D721Med (cell line): ENCODE measurements at regions not wholly inside any gene's neighbourhood (a gene's known extent, or its start where the extent isn't known, plus 50 kb on each side); places are given as distances from the start of the nearest gene placed in this dataset.

Experiments
- DNase-seq: peaks from one replicate; pipeline ENCODE4 v3.0.0; 2011; ENCODE audit warnings: low spot score; ENCODE audit not compliant: insufficient read length
- FAIRE-seq: peaks from 2 replicates; lab custom pipeline; 2011; peaks lifted over from hg19 to GRCh38; lab: Jason Lieb, UNC
- CTCF ChIP-seq: IDR thresholded peaks from 2 replicates; pipeline ENCODE4 v1.5.1; 2012; ENCODE audit warnings: mild to moderate bottlenecking, control low read depth; ENCODE audit not compliant: insufficient read depth; ENCODE audit errors: missing control alignments

DNA sequence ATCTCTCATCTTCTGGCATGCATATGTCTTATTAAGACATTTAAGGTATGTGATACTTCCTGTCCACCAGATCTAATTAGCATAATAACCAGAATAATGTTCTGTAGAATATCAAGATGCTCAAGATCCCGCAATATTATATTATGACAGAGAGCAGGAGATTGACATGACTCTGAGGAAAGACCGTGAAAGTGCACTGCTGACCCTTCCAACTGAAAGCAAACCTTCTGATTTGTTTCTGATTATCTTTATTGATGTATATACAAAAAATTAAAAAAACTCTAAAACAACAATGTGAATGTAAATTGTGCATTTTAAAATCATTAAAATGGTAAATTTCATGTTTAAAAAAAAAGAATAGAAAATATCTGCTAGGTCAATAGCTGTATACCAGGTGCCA lies 184.4 kb upstream of the TMEM45B start:
- TF ChIP-seq CTCF = no peak
- FAIRE-seq = no peak

DNA sequence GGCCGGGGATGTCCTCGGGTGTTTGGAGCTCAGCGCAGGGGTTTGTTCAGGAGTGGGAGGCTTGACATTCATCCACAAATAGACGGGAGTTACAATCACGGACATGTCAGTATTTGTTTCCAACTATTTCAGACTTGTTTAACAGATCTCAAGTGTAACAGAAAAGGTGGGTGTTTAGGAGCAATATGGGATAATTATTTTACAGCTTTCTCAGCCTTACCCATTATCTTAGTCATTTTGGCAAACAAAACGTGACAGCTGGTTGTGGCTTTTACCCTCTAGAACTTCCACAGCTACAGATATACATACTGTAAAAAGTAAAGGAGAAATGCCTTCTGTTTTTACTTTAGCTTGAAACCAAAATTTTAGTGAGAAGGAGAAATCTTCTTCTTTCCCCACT lies 178.7 kb upstream of the TMEM45B start:
- FAIRE-seq (no peak), DNase-seq (no peak)
- no peak for TF ChIP-seq CTCF

More for the DNA sequence above, 184.4 kb upstream of the TMEM45B start:
- no peak for DNase-seq

- DNase-seq (no peak), FAIRE-seq (no peak)
- no peak for TF ChIP-seq CTCF
These were observed 178.2 kb upstream of the TMEM45B start for GRCh38 chr11:129637473-129637872.

DNA sequence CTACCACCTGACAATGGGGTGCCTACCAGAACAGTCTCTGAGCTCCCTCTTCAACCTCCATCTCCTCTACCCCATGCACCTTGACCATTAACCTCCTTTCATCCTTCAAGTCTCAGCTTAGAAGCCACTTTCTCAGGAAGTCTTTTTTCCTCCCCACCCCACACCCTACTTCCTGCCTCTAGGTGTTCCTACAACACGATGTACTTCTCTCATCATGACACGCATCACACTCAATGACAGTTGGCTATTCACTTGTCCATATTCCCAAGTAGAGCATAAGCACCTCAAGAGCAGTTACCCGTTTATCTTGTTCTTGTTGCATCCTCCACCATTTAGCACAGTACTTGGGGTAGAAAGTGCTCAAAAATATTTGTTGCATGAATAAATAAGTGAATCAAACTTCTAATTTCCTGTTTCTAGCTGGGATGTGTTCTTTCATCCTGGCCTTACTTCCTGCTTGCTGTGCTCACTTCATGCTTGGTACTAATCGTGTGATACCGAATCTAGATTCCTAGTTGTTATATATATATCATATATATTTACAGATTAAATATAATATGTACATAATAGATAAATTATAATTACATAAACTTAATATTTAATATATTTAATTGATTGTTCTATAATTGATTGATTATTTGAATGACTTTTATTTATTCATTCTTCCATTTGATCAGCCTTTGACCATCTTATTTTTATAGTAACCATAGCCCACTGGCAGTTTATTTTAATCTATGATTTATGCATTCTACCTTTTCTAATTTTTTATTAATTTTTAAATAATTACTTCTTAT lies 177.5 kb upstream of the TMEM45B start:
- no peak for TF ChIP-seq CTCF
- FAIRE-seq (no peak), DNase-seq (no peak)

GRCh38 chr11:129639300-129639699 lies 176.3 kb upstream of the TMEM45B start:
- FAIRE-seq = no peak
- no peak for DNase-seq
- no peak for TF ChIP-seq CTCF

GRCh38 chr11:129640671-129641070 lies 175.0 kb upstream of the TMEM45B start:
- FAIRE-seq (no peak), DNase-seq (no peak)
- TF ChIP-seq CTCF = no peak

DNA sequence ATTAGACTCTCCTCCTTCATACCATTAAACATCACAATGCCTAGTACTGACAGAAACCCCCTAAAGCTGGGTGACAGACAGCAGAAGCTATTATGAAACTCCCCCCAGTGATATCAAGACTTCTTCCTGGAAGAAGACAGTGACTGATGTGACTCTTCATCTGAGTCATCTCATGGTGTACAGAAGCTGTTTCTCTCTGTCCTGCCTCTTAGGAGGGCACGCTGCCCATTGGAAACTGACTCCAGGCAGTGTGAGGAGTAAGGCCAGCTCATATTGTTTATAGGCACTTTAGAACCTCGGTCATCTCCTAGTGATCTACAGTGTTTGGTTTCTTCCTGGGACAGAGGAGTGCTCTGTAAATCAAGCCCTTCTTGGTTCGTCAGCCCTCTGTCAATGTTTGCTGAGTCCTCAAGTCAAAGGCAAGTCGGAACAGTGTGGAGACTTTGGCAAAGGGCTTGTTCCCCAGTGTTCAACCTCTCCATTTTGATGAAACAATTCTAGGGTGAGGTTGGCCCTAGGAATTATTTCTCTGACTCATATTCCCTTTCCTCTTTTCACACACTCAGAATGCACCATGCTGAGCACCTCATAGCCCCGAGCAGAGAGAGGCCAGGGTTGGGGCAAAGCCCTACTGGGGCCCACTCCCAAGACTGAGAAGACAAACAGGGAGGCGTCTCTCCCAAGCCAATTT lies 172.5 kb upstream of the TMEM45B start:
- no peak for DNase-seq
- no peak for TF ChIP-seq CTCF
- no peak for FAIRE-seq
